Uterus (tissue), 2 donors: ENCODE measurements at regions not wholly inside any gene's neighbourhood (a gene's known extent, or its start where the extent isn't known, plus 50 kb on each side); places are given as distances from the start of the nearest gene placed in this dataset.

Source experiments
- CTCF ChIP-seq, 4 experiments: fragments of 200-600 bp in 2 of 4; fragments of 450-650 bp in 2 of 4; sonication (generic) in 2 of 4; IDR thresholded peaks; one replicate each; pipeline ENCODE4 v1.5.1; 2016 to 2019; ENCODE audit warnings: antibody characterized with exemption in 4 of 4, mild to moderate bottlenecking in 2 of 4, moderate library complexity in 1 of 4
- POLR2A ChIP-seq, 2 donors: fragments of 450-650 bp; IDR thresholded peaks; one replicate each; pipeline ENCODE4 v1.6.1; 2016; ENCODE audit warnings: antibody characterized with exemption in 2 of 2, mild to moderate bottlenecking in 1 of 2, moderate library complexity in 1 of 2

GRCh38 chr14:43790681-43791080, 716.4 kb downstream of the FSCB start:
- TF ChIP-seq CTCF (IDR thresholded peaks at IDR 0.05) (no peak), POLR2A (IDR thresholded peaks at IDR 0.05) (no peak)
